ENCODE measurements at regions not wholly inside any gene's neighbourhood (a gene's known extent, or its start where the extent isn't known, plus 50 kb on each side); places are given as distances from the start of the nearest gene placed in this dataset.
A peak's percentile ranks its signal among the peaks of the same experiment; 100 is the strongest.
"Not testable (repeated sequence)": the region's sequence is repeated elsewhere in the genome, so short reads cannot be mapped to it uniquely, and the experiment has no call there.

GRCh38 chr2:89827829-89828228 lies 1136.4 kb downstream of the RPIA start:
- DNase-seq; H3K27ac ChIP-seq (ENCODE audit: low read depth in 1 of 2, low read length in 2 of 2); H3K27me3 Mint-ChIP-seq; H3K27ac Mint-ChIP-seq; H3K4me1 Mint-ChIP-seq (ENCODE audit: low read depth); H3K4me3 Mint-ChIP-seq; ATAC-seq (ENCODE audit: poor library complexity); H3K36me3 ChIP-seq (ENCODE audit: insufficient read depth, low read length); H3K27me3 ChIP-seq (ENCODE audit: control insufficient read depth in 1 of 2, insufficient read depth in 2 of 2, low read length in 2 of 2); CTCF ChIA-PET; H3K4me1 ChIP-seq (ENCODE audit: insufficient read depth, low read length); POLR2A ChIA-PET; intact Hi-C loops (cut with DNase I, micrococcal nuclease); H3K4me3 ChIP-seq (ENCODE audit: low read length): not testable (repeated sequence)
- Mint-ChIP-seq H3K36me3 (ENCODE audit: low read depth) (peaks cover 43% of the 10 kb centered on the region), H3K9me3 (peaks cover 25% of the 10 kb centered on the region)
- H3K9me3 ChIP-seq (ENCODE audit: control insufficient read depth in 1 of 2, insufficient read depth in 1 of 2, low read length in 2 of 2), result peaks cover 0 to 30% of the 10 kb centered on the region in 2 experiments

GRCh38 chr2:89828416-89828815 lies 1136.9 kb downstream of the RPIA start:
- H3K27ac Mint-ChIP-seq; H3K27me3 Mint-ChIP-seq; H3K36me3 ChIP-seq (ENCODE audit: insufficient read depth, low read length); ATAC-seq (ENCODE audit: poor library complexity); H3K27me3 ChIP-seq (ENCODE audit: control insufficient read depth in 1 of 2, insufficient read depth in 2 of 2, low read length in 2 of 2); H3K4me3 ChIP-seq (ENCODE audit: low read length); H3K4me3 Mint-ChIP-seq; intact Hi-C loops (cut with DNase I, micrococcal nuclease); POLR2A ChIA-PET; H3K4me1 Mint-ChIP-seq (ENCODE audit: low read depth); H3K27ac ChIP-seq (ENCODE audit: low read depth in 1 of 2, low read length in 2 of 2); H3K4me1 ChIP-seq (ENCODE audit: insufficient read depth, low read length); DNase-seq; CTCF ChIA-PET: not testable (repeated sequence)
- Mint-ChIP-seq H3K9me3 (peaks cover 22% of the 10 kb centered on the region), H3K36me3 (ENCODE audit: low read depth) (peaks cover 39% of the 10 kb centered on the region)
- peaks cover 0 to 25% of the 10 kb centered on the region in 2 experiments for H3K9me3 ChIP-seq (ENCODE audit: control insufficient read depth in 1 of 2, insufficient read depth in 1 of 2, low read length in 2 of 2)

- POLR2A ChIA-PET; H3K27ac Mint-ChIP-seq; CTCF ChIA-PET; DNase-seq; H3K4me1 ChIP-seq (ENCODE audit: insufficient read depth, low read length); H3K4me3 Mint-ChIP-seq; H3K27ac ChIP-seq (ENCODE audit: low read depth in 1 of 2, low read length in 2 of 2); H3K4me1 Mint-ChIP-seq (ENCODE audit: low read depth); intact Hi-C loops (cut with DNase I, micrococcal nuclease); H3K27me3 Mint-ChIP-seq; H3K27me3 ChIP-seq (ENCODE audit: control insufficient read depth in 1 of 2, insufficient read depth in 2 of 2, low read length in 2 of 2); H3K36me3 ChIP-seq (ENCODE audit: insufficient read depth, low read length); H3K4me3 ChIP-seq (ENCODE audit: low read length); ATAC-seq (ENCODE audit: poor library complexity): not testable (repeated sequence)
- Mint-ChIP-seq H3K9me3 (peaks cover 20% of the 10 kb centered on the region), H3K36me3 (ENCODE audit: low read depth) (peaks cover 35% of the 10 kb centered on the region)
- H3K9me3 ChIP-seq (ENCODE audit: control insufficient read depth in 1 of 2, insufficient read depth in 1 of 2, low read length in 2 of 2), result peaks cover 0 to 21% of the 10 kb centered on the region in 2 experiments
Measured at GRCh38 chr2:89828961-89829631, 1137.6 kb downstream of the RPIA start.

GRCh38 chr2:89829828-89830227 lies 1138.4 kb downstream of the RPIA start:
- Histone ChIP-seq H3K4me1 (ENCODE audit: insufficient read depth, low read length) (no peaks in the 10 kb centered on the region), H3K4me3 (ENCODE audit: low read length) (no peak overlapping the region), H3K36me3 (ENCODE audit: insufficient read depth, low read length) (no peaks in the 10 kb centered on the region), H3K27me3 (ENCODE audit: control insufficient read depth in 1 of 2, insufficient read depth in 2 of 2, low read length in 2 of 2) (no peaks in the 10 kb centered on the region), H3K27ac (ENCODE audit: low read depth in 1 of 2, low read length in 2 of 2) (no peak overlapping the region), H3K9me3 (ENCODE audit: control insufficient read depth in 1 of 2, insufficient read depth in 1 of 2, low read length in 2 of 2) (peaks cover 0 to 23% of the 10 kb centered on the region in 2 experiments)
- Mint-ChIP-seq H3K4me3 (no peak overlapping the region), H3K4me1 (ENCODE audit: low read depth) (no peaks in the 10 kb centered on the region), H3K36me3 (ENCODE audit: low read depth) (peaks cover 27% of the 10 kb centered on the region), H3K27ac (no peak overlapping the region), H3K27me3 (no peaks in the 10 kb centered on the region), H3K9me3 (peaks cover 22% of the 10 kb centered on the region)
- no peak for ATAC-seq (ENCODE audit: poor library complexity)
- intact Hi-C loops (cut with DNase I, micrococcal nuclease), result no loop called here
- ChIA-PET POLR2A (no interaction called here), CTCF (no interaction called here)
- DNase-seq, result no peak
- TF ChIP-seq CTCF (IDR thresholded peaks at IDR 0.05), result no peak

GRCh38 chr2:89830341-89831218 lies 1139.1 kb downstream of the RPIA start:
- peaks cover 0 to 28% of the 10 kb centered on the region in 2 experiments for H3K9me3 ChIP-seq (ENCODE audit: control insufficient read depth in 1 of 2, insufficient read depth in 1 of 2, low read length in 2 of 2)
- DNase-seq; H3K27me3 Mint-ChIP-seq; H3K4me3 ChIP-seq (ENCODE audit: low read length); POLR2A ChIA-PET; H3K4me3 Mint-ChIP-seq; CTCF ChIA-PET; H3K4me1 ChIP-seq (ENCODE audit: insufficient read depth, low read length); intact Hi-C loops (cut with DNase I, micrococcal nuclease); H3K36me3 ChIP-seq (ENCODE audit: insufficient read depth, low read length); H3K27ac Mint-ChIP-seq; H3K27me3 ChIP-seq (ENCODE audit: control insufficient read depth in 1 of 2, insufficient read depth in 2 of 2, low read length in 2 of 2); H3K27ac ChIP-seq (ENCODE audit: low read depth in 1 of 2, low read length in 2 of 2); H3K4me1 Mint-ChIP-seq (ENCODE audit: low read depth): not testable (repeated sequence)
- peak; percentile 37 for ATAC-seq (ENCODE audit: poor library complexity)
- Mint-ChIP-seq H3K36me3 (ENCODE audit: low read depth) (peaks cover 25% of the 10 kb centered on the region), H3K9me3 (peaks cover 22% of the 10 kb centered on the region)
